ENCODE measurements at regions not wholly inside any gene's neighbourhood (a gene's known extent, or its start where the extent isn't known, plus 50 kb on each side); places are given as distances from the start of the nearest gene placed in this dataset.

DNA sequence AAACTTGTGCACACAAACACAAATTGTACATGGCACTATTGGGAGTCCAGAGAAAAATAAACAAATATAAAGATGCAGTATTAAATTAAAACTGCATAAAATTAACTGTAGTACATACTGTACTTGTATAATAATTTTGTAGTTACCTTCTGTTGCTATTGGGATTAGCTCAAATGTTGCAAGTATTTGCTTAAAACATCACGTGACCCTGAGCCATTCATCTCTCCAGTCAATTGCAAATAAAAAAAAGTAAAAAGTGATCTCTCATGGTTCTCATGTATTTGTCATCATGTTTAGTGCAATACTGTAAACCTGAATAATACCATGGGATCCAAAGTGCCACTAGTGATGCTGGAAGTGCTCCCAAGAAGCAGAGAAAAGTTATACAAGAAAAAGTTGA lies 88.1 kb upstream of the NAV3 start:
- no peaks in the 10 kb centered on the region for H3K4me1 Mint-ChIP-seq (ENCODE audit: low read depth)
- H3K4me3 Mint-ChIP-seq (ENCODE audit: low read depth) = no peak overlapping the region
- DNase-seq (ENCODE audit: low spot score) = no peak
- H3K27ac Mint-ChIP-seq = no peak overlapping the region
- H3K36me3 Mint-ChIP-seq (ENCODE audit: low read depth) = no peaks in the 10 kb centered on the region
- intact Hi-C loops (cut with micrococcal nuclease) = no loop called here
- H3K9me3 Mint-ChIP-seq = peaks cover 9% of the 10 kb centered on the region
- H3K27me3 Mint-ChIP-seq (ENCODE audit: low read depth) = no peaks in the 10 kb centered on the region

DNA sequence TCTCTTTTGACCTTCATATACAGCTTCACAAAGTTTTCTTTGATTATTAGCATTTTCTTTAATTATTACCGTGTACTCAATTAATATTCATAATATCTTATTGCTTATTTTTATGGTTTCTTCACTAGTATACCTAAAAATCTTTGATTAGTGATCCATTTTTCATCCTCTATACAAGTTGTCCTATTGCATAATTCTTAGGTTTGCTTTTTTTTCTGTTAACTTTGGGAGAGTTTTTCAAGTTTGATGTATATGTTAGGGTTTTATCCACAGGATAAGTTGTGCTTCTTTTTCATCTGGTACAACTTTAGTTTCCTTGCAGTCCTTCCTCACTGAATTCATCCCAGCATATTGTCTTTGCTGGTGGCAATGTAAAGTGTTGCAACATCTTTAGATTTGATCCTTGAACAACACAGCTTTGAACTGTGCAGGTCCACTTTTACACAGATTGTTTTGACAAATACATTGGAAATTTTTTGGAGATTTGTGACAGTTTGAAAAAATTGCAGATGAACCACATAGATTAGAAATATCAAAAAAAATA lies 88.6 kb upstream of the NAV3 start:
- intact Hi-C loops (cut with micrococcal nuclease) = no loop called here
- Mint-ChIP-seq H3K4me1 (ENCODE audit: low read depth) (no peaks in the 10 kb centered on the region), H3K27ac (no peak overlapping the region), H3K4me3 (ENCODE audit: low read depth) (no peak overlapping the region), H3K9me3 (peaks cover 13% of the 10 kb centered on the region), H3K36me3 (ENCODE audit: low read depth) (no peaks in the 10 kb centered on the region), H3K27me3 (ENCODE audit: low read depth) (no peaks in the 10 kb centered on the region)
- no peak for DNase-seq (ENCODE audit: low spot score)

DNA sequence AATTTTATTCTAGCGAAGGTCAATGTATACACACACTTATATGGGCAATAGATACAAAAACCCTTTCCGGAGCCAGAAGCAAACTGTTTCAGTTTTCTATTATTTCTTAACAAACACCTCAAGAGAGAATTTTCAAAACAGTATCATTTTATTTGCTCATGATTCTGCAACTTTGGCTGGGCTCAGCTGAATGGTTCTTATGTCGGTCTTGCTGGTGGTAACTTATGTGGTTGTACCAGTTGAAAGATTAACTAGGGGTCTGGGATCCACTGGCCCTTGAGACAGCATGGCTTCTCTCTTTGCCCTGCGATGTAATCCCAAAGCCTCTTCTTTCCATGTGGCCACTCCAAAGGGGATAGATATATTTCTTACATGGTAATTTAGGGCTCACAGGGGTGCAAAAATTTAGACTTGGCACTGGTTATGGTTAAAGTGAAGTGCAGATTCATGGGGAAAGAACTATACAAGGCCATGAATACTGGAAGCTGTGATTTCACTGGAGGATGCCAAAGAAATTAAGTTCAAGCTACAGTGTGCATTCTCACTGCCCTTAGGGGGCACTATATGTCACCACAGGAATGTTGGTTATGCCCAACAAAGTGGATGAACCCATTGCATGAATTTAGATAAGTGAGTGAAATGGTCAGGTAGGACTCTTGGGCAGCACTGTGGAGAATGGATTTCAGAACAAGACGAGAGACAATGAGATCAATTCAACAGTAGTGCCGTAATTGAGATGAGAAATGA lies 94.3 kb upstream of the NAV3 start:
- H3K36me3 Mint-ChIP-seq (ENCODE audit: low read depth) = no peaks in the 10 kb centered on the region
- no peak for DNase-seq (ENCODE audit: low spot score)
- no peak overlapping the region for H3K4me3 Mint-ChIP-seq (ENCODE audit: low read depth)
- no peaks in the 10 kb centered on the region for H3K4me1 Mint-ChIP-seq (ENCODE audit: low read depth)
- peaks cover 24% of the 10 kb centered on the region for H3K9me3 Mint-ChIP-seq
- intact Hi-C loops (cut with micrococcal nuclease) = no loop called here
- H3K27ac Mint-ChIP-seq = no peak overlapping the region
- no peaks in the 10 kb centered on the region for H3K27me3 Mint-ChIP-seq (ENCODE audit: low read depth)

DNA sequence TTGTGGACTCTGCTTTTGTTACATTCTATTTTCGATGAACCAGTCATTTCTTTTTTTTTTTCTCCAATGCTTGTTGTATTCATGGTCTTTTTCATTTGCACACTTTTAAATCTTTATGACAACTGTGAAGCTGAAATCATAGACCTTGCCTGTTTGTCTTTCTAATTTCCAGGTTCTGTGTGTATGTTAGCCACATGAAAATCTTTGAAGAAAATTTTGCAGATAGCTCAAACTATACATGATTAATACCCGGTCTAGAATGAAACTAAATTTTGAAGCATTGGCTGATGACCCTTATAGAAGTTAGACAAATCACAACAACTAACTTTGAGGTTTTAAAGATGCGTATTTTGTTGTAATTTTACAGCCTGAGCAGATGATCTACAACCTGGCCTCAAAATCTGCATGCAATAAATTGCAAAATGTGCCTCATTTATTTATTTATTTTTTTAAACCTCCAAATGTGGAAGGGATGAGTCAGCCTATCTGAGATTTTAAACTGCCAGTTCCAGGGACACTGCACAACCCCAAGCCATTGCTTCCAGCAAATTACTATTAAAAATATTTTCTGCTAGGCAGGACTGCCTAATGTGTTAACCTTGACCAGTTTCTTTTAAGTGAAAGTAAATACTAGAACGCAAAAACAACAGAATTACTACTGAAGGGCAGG lies 96.3 kb upstream of the NAV3 start:
- intact Hi-C loops (cut with micrococcal nuclease) = no loop called here
- no peaks in the 10 kb centered on the region for H3K36me3 Mint-ChIP-seq (ENCODE audit: low read depth)
- no peak for DNase-seq (ENCODE audit: low spot score)
- H3K4me1 Mint-ChIP-seq (ENCODE audit: low read depth) = no peaks in the 10 kb centered on the region
- H3K27me3 Mint-ChIP-seq (ENCODE audit: low read depth) = no peaks in the 10 kb centered on the region
- no peak overlapping the region for H3K27ac Mint-ChIP-seq
- peaks cover 27% of the 10 kb centered on the region for H3K9me3 Mint-ChIP-seq
- no peak overlapping the region for H3K4me3 Mint-ChIP-seq (ENCODE audit: low read depth)

DNA sequence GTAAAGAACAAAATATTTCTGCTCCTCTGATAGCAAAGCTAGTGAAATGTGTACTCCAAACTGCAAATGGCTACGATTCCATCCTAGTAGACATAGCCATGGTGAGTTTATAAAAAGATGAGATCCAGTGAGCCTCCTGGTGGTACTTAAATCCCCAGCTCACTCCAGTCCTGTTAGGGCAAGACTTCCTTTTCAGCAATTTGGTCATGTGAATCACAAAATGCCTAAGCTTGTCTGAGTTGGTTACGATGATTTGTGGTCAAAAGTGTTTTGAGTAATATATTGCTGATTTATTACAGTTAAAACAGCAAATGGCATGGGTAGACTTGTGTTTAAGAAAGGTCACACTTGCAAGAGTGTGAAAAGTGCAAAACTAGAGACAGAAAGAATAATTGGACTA lies 102.7 kb upstream of the NAV3 start:
- Mint-ChIP-seq H3K9me3 (peaks cover 11% of the 10 kb centered on the region), H3K36me3 (ENCODE audit: low read depth) (no peaks in the 10 kb centered on the region), H3K27me3 (ENCODE audit: low read depth) (no peaks in the 10 kb centered on the region), H3K4me3 (ENCODE audit: low read depth) (no peak overlapping the region), H3K4me1 (ENCODE audit: low read depth) (no peaks in the 10 kb centered on the region), H3K27ac (no peak overlapping the region)
- DNase-seq (ENCODE audit: low spot score) = no peak
- intact Hi-C loops (cut with micrococcal nuclease) = no loop called here

DNA sequence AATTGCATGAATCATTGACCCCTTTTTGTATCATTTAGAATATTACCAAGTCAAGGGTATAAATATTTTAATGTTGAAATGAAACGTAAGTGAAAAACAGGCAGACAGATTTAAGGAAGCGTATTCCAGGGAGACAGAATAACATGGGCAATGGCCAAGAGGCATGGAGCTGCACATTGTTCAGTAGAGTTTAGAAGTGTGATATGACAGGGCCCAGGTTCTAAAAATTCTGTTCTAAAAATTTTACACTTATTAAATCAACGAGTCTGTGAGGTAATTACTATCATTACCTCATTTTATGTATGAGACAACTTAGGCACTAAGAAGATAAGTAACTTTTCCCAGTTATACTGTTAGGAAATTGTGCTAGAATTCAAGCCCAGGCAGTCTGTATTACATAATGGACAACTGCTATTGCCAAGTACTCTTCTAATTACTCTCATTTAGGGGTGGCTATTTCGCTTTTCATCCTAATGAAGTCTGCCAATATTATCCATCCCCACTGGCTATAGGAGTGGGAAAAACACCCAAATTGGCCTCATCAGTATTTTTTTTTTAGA lies 103.2 kb upstream of the NAV3 start:
- no peaks in the 10 kb centered on the region for H3K4me1 Mint-ChIP-seq (ENCODE audit: low read depth)

DNA sequence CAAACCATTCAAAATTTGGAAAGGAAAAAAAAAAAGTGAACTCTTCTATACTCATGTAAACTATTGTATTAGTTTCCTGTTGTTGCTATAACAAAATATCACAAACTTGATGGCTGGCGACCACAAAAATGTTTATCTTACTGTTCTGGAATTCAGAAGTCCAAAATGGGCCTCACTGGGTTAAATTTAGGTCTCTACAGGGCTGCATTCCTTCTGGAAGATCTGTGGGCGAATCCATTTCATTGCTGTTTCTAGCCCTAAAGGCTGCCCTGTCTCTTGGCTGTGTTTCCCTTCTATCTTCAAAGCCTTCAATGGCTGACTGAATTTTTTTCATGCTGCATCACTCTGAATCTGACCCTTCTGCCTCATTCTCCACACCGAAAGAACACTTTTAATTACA lies 105.1 kb upstream of the NAV3 start:
- no peaks in the 10 kb centered on the region for H3K4me1 Mint-ChIP-seq (ENCODE audit: low read depth)
- DNase-seq (ENCODE audit: low spot score) = no peak
- no peak overlapping the region for H3K4me3 Mint-ChIP-seq (ENCODE audit: low read depth)
- no peak overlapping the region for H3K27ac Mint-ChIP-seq
- H3K9me3 Mint-ChIP-seq = peaks cover 11% of the 10 kb centered on the region
- no peaks in the 10 kb centered on the region for H3K36me3 Mint-ChIP-seq (ENCODE audit: low read depth)
- H3K27me3 Mint-ChIP-seq (ENCODE audit: low read depth) = no peaks in the 10 kb centered on the region
- intact Hi-C loops (cut with micrococcal nuclease) = no loop called here

More for the DNA sequence above, 103.2 kb upstream of the NAV3 start:
- intact Hi-C loops (cut with micrococcal nuclease) = no loop called here
- H3K36me3 Mint-ChIP-seq (ENCODE audit: low read depth) = no peaks in the 10 kb centered on the region
- H3K4me3 Mint-ChIP-seq (ENCODE audit: low read depth) = no peak overlapping the region
- H3K27ac Mint-ChIP-seq = no peak overlapping the region
- no peaks in the 10 kb centered on the region for H3K27me3 Mint-ChIP-seq (ENCODE audit: low read depth)
- no peak for DNase-seq (ENCODE audit: low spot score)
- H3K9me3 Mint-ChIP-seq = peaks cover 11% of the 10 kb centered on the region

DNA sequence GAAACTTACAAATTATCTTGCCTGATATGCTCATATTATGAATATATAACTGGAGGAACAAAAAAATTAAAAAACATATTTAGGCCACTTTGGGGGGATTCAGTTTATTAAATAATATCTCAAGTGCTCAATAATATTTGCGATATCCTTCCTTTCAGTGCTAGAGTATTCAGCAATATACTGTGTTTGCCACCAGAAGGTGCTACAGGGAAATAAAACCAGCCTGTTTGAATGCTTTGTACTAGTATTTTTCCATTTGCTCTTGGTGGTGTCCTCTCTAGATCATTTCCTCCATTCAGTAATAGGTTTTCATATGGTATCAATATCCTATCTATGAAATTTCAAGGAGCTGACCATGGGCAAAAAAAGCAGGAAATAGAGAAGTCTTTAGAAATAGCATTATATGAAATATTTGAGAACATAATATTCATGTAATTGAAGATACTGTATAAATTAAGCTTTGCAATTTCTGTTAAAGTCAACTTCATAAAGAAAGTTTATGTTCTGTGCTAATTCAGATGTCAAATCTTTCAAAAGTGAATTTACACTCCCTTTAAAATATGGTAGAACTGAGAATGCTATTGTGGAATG lies 106.2 kb upstream of the NAV3 start:
- intact Hi-C loops (cut with micrococcal nuclease) = no loop called here
- no peak overlapping the region for H3K4me3 Mint-ChIP-seq (ENCODE audit: low read depth)
- H3K27me3 Mint-ChIP-seq (ENCODE audit: low read depth) = no peaks in the 10 kb centered on the region
- no peak for DNase-seq (ENCODE audit: low spot score)
- H3K9me3 Mint-ChIP-seq = peaks cover 9% of the 10 kb centered on the region
- no peaks in the 10 kb centered on the region for H3K4me1 Mint-ChIP-seq (ENCODE audit: low read depth)
- H3K36me3 Mint-ChIP-seq (ENCODE audit: low read depth) = no peaks in the 10 kb centered on the region
- no peak overlapping the region for H3K27ac Mint-ChIP-seq

DNA sequence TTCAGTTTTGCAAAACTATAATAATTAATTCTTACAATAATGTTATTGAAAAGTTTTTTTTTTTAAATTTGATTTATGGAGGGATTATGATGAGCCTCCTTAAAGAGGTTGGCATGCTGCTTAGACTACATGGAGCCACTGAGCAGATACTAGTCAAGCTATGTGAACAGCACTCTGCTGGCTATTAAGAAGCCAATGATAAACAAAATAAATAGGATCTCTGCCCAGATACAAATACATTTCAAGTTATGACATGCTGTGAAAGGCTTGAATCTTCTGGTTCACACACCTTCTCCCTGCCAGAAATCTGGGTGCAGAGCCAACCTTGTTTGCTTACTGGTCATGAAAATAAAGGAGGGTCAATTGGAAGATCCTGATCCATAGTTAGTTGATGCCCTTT lies 107.4 kb upstream of the NAV3 start:
- DNase-seq (ENCODE audit: low spot score) = no peak
- Mint-ChIP-seq H3K36me3 (ENCODE audit: low read depth) (no peaks in the 10 kb centered on the region), H3K4me3 (ENCODE audit: low read depth) (no peak overlapping the region), H3K9me3 (peaks cover 15% of the 10 kb centered on the region), H3K4me1 (ENCODE audit: low read depth) (no peaks in the 10 kb centered on the region), H3K27ac (no peak overlapping the region), H3K27me3 (ENCODE audit: low read depth) (no peaks in the 10 kb centered on the region)
- intact Hi-C loops (cut with micrococcal nuclease) = no loop called here

DNA sequence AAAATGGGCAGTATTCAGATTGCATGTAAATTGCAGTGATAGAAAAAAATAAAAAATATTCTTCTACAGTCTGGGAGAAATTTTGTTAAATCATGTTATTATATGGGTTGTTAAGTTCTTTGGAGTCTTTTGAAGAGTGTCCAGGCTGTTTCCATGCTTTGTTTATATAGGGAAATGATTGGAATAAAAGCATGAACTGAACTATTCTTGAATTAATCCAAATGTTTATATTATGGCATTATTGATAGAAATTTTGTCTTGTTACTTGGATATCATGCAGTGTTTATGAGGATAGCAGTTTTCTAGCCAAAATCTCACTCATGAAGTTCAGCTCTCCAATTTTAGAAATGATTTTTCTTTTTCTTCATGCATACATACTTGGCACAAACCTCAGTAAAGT lies 108.2 kb upstream of the NAV3 start:
- Mint-ChIP-seq H3K4me3 (ENCODE audit: low read depth) (no peak overlapping the region), H3K36me3 (ENCODE audit: low read depth) (no peaks in the 10 kb centered on the region)

DNA sequence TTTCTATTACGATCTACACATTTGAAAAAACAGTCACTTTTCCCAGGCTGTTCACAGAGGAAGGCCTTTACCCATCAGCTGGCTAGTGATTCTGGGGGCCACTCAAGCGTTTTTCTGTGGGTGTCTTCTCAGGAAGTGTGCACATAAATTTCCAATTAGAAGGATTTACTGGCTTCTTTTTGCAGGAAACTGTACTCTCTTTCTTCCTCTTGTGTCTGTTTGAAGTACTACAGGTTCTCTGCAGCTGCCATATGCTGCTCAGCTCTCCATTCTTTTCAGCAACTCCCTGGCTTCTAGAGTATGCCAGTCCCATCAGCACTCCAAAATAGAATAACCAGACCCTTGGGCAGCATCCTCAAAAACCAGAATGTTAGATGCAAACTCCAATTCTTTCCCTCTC lies 110.4 kb upstream of the NAV3 start:
- no peaks in the 10 kb centered on the region for H3K36me3 Mint-ChIP-seq (ENCODE audit: low read depth)
- no peak overlapping the region for H3K27ac Mint-ChIP-seq
- intact Hi-C loops (cut with micrococcal nuclease) = no loop called here

More for the DNA sequence above, 108.2 kb upstream of the NAV3 start:
- H3K27ac Mint-ChIP-seq = no peak overlapping the region
- DNase-seq (ENCODE audit: low spot score) = no peak
- H3K9me3 Mint-ChIP-seq = peaks cover 19% of the 10 kb centered on the region
- no peaks in the 10 kb centered on the region for H3K4me1 Mint-ChIP-seq (ENCODE audit: low read depth)
- intact Hi-C loops (cut with micrococcal nuclease) = no loop called here
- no peaks in the 10 kb centered on the region for H3K27me3 Mint-ChIP-seq (ENCODE audit: low read depth)

DNA sequence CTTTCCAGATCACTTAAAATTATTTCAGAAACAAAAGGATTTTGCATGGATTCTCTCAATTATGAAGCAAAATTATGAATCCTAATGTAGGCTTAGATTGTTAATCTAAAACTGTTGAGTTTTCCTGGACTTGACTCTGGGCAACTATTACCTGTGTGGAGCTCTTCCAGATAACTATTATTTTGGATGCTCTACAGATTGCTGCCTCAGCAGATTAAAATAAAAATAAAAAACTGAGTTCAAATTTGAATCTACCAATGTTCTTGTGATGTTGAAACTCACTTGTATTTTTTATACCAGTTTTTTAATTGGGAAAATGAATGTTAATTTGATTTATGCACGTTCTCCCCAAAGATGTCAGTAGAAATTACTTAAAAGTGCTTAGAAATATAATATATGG lies 120.5 kb upstream of the NAV3 start:
- intact Hi-C loops (cut with micrococcal nuclease) = no loop called here
- H3K4me3 Mint-ChIP-seq (ENCODE audit: low read depth) = no peak overlapping the region
- H3K36me3 Mint-ChIP-seq (ENCODE audit: low read depth) = no peaks in the 10 kb centered on the region

More for the DNA sequence above, 110.4 kb upstream of the NAV3 start:
- Mint-ChIP-seq H3K4me1 (ENCODE audit: low read depth) (no peaks in the 10 kb centered on the region), H3K27me3 (ENCODE audit: low read depth) (no peaks in the 10 kb centered on the region), H3K9me3 (peaks cover 12% of the 10 kb centered on the region), H3K4me3 (ENCODE audit: low read depth) (no peak overlapping the region)
- no peak for DNase-seq (ENCODE audit: low spot score)

DNA sequence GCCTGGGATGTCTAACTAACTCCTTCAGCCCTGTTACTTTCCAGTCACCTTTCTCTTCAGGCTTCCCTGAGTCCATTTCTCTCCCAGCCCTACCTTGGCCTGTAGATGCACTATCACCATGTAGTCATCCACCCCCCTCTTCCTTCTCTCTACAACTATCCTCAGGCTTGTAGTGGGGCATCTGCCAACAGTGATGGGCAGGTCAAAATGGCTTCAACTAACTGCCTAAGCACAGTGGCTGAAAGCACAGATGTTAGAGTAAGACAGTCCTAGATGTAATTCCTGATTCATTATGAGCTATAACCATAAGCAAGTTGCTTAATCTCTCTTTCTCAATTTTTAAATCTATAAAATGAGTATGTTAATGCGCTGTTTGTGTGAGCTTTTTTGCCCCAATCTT lies 133.6 kb upstream of the NAV3 start:
- Mint-ChIP-seq H3K4me1 (ENCODE audit: low read depth) (no peaks in the 10 kb centered on the region), H3K4me3 (ENCODE audit: low read depth) (no peak overlapping the region), H3K9me3 (no peaks in the 10 kb centered on the region), H3K36me3 (ENCODE audit: low read depth) (no peaks in the 10 kb centered on the region), H3K27ac (no peak overlapping the region), H3K27me3 (ENCODE audit: low read depth) (no peaks in the 10 kb centered on the region)
- no peak for DNase-seq (ENCODE audit: low spot score)
- intact Hi-C loops (cut with micrococcal nuclease) = no loop called here

More for the DNA sequence above, 120.5 kb upstream of the NAV3 start:
- DNase-seq (ENCODE audit: low spot score) = no peak
- peaks cover 4% of the 10 kb centered on the region for H3K9me3 Mint-ChIP-seq
- no peaks in the 10 kb centered on the region for H3K27me3 Mint-ChIP-seq (ENCODE audit: low read depth)
- no peaks in the 10 kb centered on the region for H3K4me1 Mint-ChIP-seq (ENCODE audit: low read depth)
- no peak overlapping the region for H3K27ac Mint-ChIP-seq
